Activated B cell treated with CpG ODN at 0.5 μM for 24 hours (primary cell): ENCODE measurements at regions not wholly inside any gene's neighbourhood (a gene's known extent, or its start where the extent isn't known, plus 50 kb on each side); places are given as distances from the start of the nearest gene placed in this dataset.
A peak's percentile ranks its signal among the peaks of the same experiment; 100 is the strongest.
"Not testable (repeated sequence)": the region's sequence is repeated elsewhere in the genome, so short reads cannot be mapped to it uniquely, and the experiment has no call there.

Experiments used
- ATAC-seq: fragments of 200-7000 bp; cut with Tn5 transposase; one replicate; pipeline ENCODE4 v1.10.0; 2021; ENCODE audit warnings: low read depth, mild to moderate bottlenecking, moderate library complexity
- CTCF ChIA-PET: fragments of 350-600 bp; sonication (Branson Sonifier 250); formaldehyde crosslinking; loops from one replicate; lab custom pipeline; 2021; ENCODE audit warnings: antibody characterized with exemption; lab: Charles Lee
- POLR2A ChIA-PET: fragments of 350-600 bp; sonication (Branson Sonifier 250); formaldehyde crosslinking; loops from one replicate; lab custom pipeline; 2021; ENCODE audit warnings: antibody characterized with exemption; lab: Charles Lee
- DNase-seq: peaks from one replicate; pipeline ENCODE4 v3.0.0; 2022
- H3K27ac Mint-ChIP-seq: one replicate; pipeline ENCODE4 v1.8.0; 2020; ENCODE audit warnings: mixed read lengths
- H3K27me3 Mint-ChIP-seq: one replicate; pipeline ENCODE4 v1.8.0; 2021; ENCODE audit warnings: mixed read lengths
- H3K36me3 Mint-ChIP-seq: one replicate; pipeline ENCODE4 v1.8.0; 2021; ENCODE audit warnings: low read depth, mixed read lengths
- H3K4me1 Mint-ChIP-seq: one replicate; pipeline ENCODE4 v1.8.0; 2021; ENCODE audit warnings: mixed read lengths
- H3K4me3 Mint-ChIP-seq: one replicate; pipeline ENCODE4 v1.8.0; 2020; ENCODE audit warnings: mild to moderate bottlenecking, mixed read lengths
- H3K9me3 Mint-ChIP-seq: one replicate; pipeline ENCODE4 v1.8.0; 2020; ENCODE audit warnings: mixed read lengths
- CTCF ChIP-seq: fragments of 200-600 bp; IDR thresholded peaks from one replicate; pipeline ENCODE4 v1.8.0; 2022; ENCODE audit warnings: antibody characterized with exemption, mild to moderate bottlenecking
- intact Hi-C: fragments of 100-400 bp; cut with micrococcal nuclease; formaldehyde crosslinking; loops from one replicate; pipeline ENCODE4 v1.15.1; 2024

- intact Hi-C loops, result no loop called here
- ATAC-seq, result no peak
- no peaks in the 10 kb centered on the region for H3K36me3 Mint-ChIP-seq
- H3K27me3 Mint-ChIP-seq, result no peaks in the 10 kb centered on the region
- POLR2A ChIA-PET, result no interaction called here
- H3K9me3 Mint-ChIP-seq, result peaks cover 3% of the 10 kb centered on the region
- no peak for DNase-seq
- no peak overlapping the region for H3K27ac Mint-ChIP-seq
- no peak for TF ChIP-seq CTCF
- H3K4me3 Mint-ChIP-seq, result no peak overlapping the region
- no peaks in the 10 kb centered on the region for H3K4me1 Mint-ChIP-seq
- CTCF ChIA-PET, result no interaction called here
Observed at GRCh38 chr11:21710809-21711208, 482.1 kb upstream of the ANO5 start.

- Mint-ChIP-seq H3K4me3 (no peak overlapping the region), H3K36me3 (no peaks in the 10 kb centered on the region), H3K4me1 (no peaks in the 10 kb centered on the region), H3K27ac (no peak overlapping the region), H3K27me3 (no peaks in the 10 kb centered on the region), H3K9me3 (peaks cover 3% of the 10 kb centered on the region)
- TF ChIP-seq CTCF, result no peak
- ChIA-PET CTCF (no interaction called here), POLR2A (no interaction called here)
- DNase-seq (no peak), ATAC-seq (no peak)
- intact Hi-C loops, result no loop called here
Observed at GRCh38 chr11:21711341-21711740, 481.5 kb upstream of the ANO5 start.

DNA sequence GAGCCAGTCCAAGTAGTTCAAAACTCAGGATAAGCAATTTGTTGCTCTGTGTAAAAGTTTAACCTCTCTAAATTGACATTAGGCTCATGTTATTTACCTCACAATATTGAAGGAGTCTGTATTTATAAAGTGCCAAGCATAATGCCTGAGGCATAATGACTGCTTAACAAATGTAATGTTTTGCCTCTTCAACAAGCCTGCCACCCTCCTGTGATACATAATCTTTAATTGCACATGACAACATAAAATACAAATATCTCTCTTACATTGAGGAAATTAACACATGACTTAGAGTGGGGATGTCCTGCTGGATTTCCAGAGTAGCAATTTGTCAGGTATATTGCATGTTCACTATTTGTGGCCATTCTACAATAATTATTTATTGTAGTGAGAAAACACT, 469.2 kb upstream of the ANO5 start:
- no peak for TF ChIP-seq CTCF
- ChIA-PET CTCF (no interaction called here), POLR2A (no interaction called here)
- H3K36me3 Mint-ChIP-seq, result no peaks in the 10 kb centered on the region
- no peaks in the 10 kb centered on the region for H3K4me1 Mint-ChIP-seq
- H3K27me3 Mint-ChIP-seq, result no peaks in the 10 kb centered on the region
- H3K27ac Mint-ChIP-seq, result no peak overlapping the region
- DNase-seq, result no peak
- intact Hi-C loops, result no loop called here
- peaks cover 6% of the 10 kb centered on the region for H3K9me3 Mint-ChIP-seq
- no peak overlapping the region for H3K4me3 Mint-ChIP-seq
- ATAC-seq, result no peak

GRCh38 chr11:21727102-21727501, 465.8 kb upstream of the ANO5 start:
- intact Hi-C loops, result no loop called here
- POLR2A ChIA-PET, result no interaction called here
- H3K4me1 Mint-ChIP-seq, result no peaks in the 10 kb centered on the region

DNA sequence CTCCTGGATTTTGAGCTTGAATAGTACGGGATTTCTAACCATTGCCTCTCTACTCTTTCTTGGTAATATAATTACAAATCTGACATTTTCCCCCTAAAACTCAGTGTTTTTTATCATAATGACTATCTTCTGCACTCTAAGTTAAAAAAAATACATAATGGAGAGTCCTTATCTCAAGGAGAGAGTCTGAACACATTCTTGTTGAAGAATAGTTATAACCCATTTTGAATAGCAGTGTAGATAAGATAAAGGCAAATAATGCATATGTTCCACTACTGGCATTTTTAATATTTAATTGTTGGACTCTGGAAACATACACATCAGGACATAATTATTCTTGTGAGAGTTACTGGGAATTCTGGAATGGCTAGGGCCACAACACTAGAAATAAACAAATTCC, 456.5 kb upstream of the ANO5 start:
- DNase-seq (no peak), ATAC-seq (no peak)
- peaks cover 11% of the 10 kb centered on the region for H3K9me3 Mint-ChIP-seq
- intact Hi-C loops, result no loop called here
- ChIA-PET CTCF (no interaction called here), POLR2A (no interaction called here)
- H3K27ac Mint-ChIP-seq, result no peak overlapping the region
- H3K4me3 Mint-ChIP-seq, result no peak overlapping the region
- H3K4me1 Mint-ChIP-seq, result no peaks in the 10 kb centered on the region
- TF ChIP-seq CTCF, result no peak
- no peaks in the 10 kb centered on the region for H3K27me3 Mint-ChIP-seq
- H3K36me3 Mint-ChIP-seq, result no peaks in the 10 kb centered on the region

More at GRCh38 chr11:21727102-21727501, 465.8 kb upstream of the ANO5 start:
- TF ChIP-seq CTCF, result no peak
- no peak overlapping the region for H3K4me3 Mint-ChIP-seq
- no peaks in the 10 kb centered on the region for H3K36me3 Mint-ChIP-seq
- H3K27me3 Mint-ChIP-seq, result no peaks in the 10 kb centered on the region
- ATAC-seq (no peak), DNase-seq (no peak)
- CTCF ChIA-PET, result no interaction called here
- no peak overlapping the region for H3K27ac Mint-ChIP-seq
- peaks cover 12% of the 10 kb centered on the region for H3K9me3 Mint-ChIP-seq

GRCh38 chr11:21752475-21753243, 440.2 kb upstream of the ANO5 start:
- peak overlapping the region; percentile 69 for H3K4me3 Mint-ChIP-seq
- H3K36me3 Mint-ChIP-seq, H3K9me3 Mint-ChIP-seq, H3K4me1 Mint-ChIP-seq, POLR2A ChIA-PET, H3K27ac Mint-ChIP-seq, H3K27me3 Mint-ChIP-seq, DNase-seq, ATAC-seq, intact Hi-C loops, CTCF ChIA-PET: not testable (repeated sequence)

GRCh38 chr11:21753244-21753767, 439.6 kb upstream of the ANO5 start:
- H3K4me1 Mint-ChIP-seq, ATAC-seq, H3K27ac Mint-ChIP-seq, CTCF ChIA-PET, H3K27me3 Mint-ChIP-seq, intact Hi-C loops, DNase-seq, POLR2A ChIA-PET, H3K9me3 Mint-ChIP-seq, H3K36me3 Mint-ChIP-seq, H3K4me3 Mint-ChIP-seq: not testable (repeated sequence)
